GM08714 (cell line): ENCODE measurements at regions not wholly inside any gene's neighbourhood (a gene's known extent, or its start where the extent isn't known, plus 50 kb on each side); places are given as distances from the start of the nearest gene placed in this dataset.
A peak's percentile ranks its signal among the peaks of the same experiment; 100 is the strongest.

Source experiments
- H3K4me3 ChIP-seq: fragments of 200-500 bp; sonication (Bioruptor generic); 2 replicates; pipeline ENCODE4 v1.5.1; 2014; ENCODE audit warnings: mild to moderate bottlenecking, low read length, inconsistent platforms
- ZNF274 ChIP-seq: IDR thresholded peaks from 2 replicates; pipeline ENCODE4 v1.6.1; 2012; ENCODE audit warnings: mild to moderate bottlenecking, low read depth, low read length

DNA sequence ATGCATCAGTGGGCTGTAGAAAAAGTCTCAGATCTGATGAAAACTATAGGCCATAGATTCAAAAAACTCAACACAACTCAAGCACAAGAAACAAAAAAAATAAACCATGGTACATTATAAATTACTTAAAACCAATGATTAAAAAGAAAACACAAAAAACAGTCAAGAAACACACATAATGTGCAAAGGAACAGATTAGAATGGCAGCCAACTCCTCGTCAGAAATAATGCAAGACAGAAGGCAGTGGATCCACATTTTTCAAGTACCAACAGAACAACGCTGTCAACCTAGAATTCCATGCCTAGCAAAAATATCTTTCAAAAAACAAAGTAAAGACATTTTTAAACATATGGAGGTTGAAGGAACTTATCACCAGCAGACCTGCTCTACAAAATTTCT, 69.7 kb downstream of the PSMB1 start:
- H3K4me3 ChIP-seq: no peak overlapping the region
- TF ChIP-seq ZNF274: no peak

DNA sequence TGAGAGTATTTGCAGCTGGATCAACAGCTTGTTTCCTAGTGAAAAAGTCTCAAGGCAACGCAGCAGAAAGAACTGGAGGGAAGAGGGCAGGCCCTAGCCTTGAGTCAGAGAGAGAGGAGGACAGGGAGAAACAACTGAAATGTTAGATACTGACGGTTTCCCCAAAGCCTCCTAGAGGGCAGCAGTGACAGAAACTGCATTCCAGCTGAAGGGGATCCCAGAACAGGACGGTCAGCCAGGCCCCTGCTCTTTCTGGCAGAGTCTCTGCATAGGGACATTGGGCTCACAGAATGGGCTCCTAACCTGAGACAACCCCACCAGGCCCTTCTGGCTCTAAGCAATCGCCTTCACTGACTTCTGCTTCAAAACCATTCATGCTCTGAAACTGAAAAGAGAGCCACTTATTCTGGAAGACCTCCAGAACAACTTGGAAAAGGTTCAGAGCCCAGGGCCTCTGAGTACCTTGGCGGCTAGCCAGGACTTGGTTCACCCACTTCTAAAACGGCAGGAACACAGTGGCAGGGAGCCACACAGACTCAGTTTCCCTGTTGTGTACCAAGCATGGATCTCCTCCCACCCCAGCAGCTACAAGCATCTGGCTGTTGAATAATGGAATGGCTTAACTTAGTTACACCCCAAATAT, 72.9 kb downstream of the PSMB1 start:
- TF ChIP-seq ZNF274: no peak
- no peak overlapping the region for H3K4me3 ChIP-seq

- TF ChIP-seq ZNF274: no peak
- no peak overlapping the region for H3K4me3 ChIP-seq
Measured at GRCh38 chr6:170476360-170476759, 76.7 kb downstream of the PSMB1 start.

GRCh38 chr6:170475118-170475517, 78.0 kb downstream of the PSMB1 start:
- no peak overlapping the region for H3K4me3 ChIP-seq
- TF ChIP-seq ZNF274: no peak

- H3K4me3 ChIP-seq: no peak overlapping the region
- no peak for TF ChIP-seq ZNF274
Measured at GRCh38 chr6:170473801-170474200, 79.3 kb downstream of the PSMB1 start.

DNA sequence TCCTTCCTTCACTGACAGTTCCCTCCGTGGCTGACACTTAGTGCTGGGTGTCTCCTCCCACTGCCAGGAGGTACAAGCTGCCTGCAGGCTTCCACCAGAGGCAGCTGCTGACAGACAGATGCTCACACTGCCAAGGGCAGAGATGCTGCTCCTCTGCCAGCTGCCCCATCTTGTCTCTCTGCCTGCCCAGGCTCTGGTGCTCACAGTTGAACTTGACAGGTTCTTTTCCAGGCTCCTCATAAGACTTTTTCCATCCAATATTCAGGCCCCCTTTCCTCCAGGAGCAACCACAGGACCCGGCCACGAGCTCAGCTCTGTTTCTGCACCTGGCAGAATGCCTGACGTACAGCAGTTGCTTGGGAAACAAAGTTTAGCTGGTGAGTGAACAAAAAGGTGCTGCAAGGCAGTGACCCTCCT, 79.8 kb downstream of the PSMB1 start:
- TF ChIP-seq ZNF274: no peak
- no peak overlapping the region for H3K4me3 ChIP-seq

GRCh38 chr6:170471491-170471890, 81.6 kb downstream of the PSMB1 start:
- H3K4me3 ChIP-seq: no peak overlapping the region
- TF ChIP-seq ZNF274: no peak

DNA sequence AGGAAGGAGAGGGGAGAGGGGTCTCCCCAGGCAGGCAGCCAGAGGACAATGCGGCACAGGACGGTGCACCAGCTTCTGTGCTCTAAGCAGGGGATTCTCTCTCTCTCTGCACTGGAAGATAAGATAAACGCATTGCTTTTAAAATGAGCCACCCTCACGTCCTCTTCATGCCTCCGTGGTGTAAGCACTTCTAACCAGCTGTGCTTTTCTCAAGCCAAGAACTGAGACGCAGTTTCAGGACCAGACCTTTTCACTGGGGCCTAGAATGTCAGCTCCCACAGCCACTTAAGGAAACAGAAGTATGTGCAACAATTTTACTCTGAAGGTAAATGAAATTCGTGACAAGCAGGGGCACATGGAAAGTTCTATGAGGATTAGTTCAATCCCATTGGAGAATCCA, 82.4 kb downstream of the PSMB1 start:
- H3K4me3 ChIP-seq: no peak overlapping the region
- TF ChIP-seq ZNF274: no peak

GRCh38 chr6:170464524-170464979, 88.6 kb downstream of the PSMB1 start:
- no peak for TF ChIP-seq ZNF274
- no peak overlapping the region for H3K4me3 ChIP-seq

GRCh38 chr6:170464080-170464479, 89.0 kb downstream of the PSMB1 start:
- no peak overlapping the region for H3K4me3 ChIP-seq
- TF ChIP-seq ZNF274: no peak

GRCh38 chr6:170463101-170463721, 89.9 kb downstream of the PSMB1 start:
- no peak overlapping the region for H3K4me3 ChIP-seq
- TF ChIP-seq ZNF274: no peak

DNA sequence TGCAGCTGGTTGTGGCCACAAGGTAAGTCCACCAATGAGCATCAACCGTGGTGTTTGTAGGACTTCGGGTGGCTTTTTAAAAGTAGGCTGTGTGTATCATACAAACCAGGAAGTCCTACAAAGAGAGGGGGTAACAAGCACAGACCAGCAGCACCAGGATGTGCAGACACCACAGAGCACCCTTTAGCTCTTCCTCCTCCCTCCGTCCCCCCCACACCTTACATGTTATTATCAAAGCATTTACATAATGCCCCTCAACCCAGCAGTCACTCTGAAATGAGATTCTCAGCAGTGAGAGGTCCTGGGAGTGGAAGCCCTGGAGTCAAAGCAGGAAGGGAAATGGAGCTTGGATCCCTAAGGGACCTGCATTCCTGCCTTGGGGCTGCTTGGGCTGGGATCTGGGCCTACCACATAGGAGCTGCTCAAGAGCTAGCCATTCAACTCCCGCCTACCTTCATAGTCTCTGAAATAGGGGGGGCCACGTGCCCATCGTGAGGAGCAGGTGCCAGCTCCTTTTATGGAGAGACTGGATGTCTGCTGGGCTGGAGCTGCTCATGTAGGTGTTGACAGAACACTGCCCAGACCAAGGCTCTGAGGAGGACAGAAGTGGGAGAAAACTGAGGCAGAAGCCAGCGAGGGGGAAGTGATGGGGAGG, 90.6 kb downstream of the PSMB1 start:
- H3K4me3 ChIP-seq: no peak overlapping the region
- no peak for TF ChIP-seq ZNF274

- H3K4me3 ChIP-seq: no peak overlapping the region
- TF ChIP-seq ZNF274: no peak
Measured at GRCh38 chr6:170461556-170462365, 91.3 kb downstream of the PSMB1 start.

DNA sequence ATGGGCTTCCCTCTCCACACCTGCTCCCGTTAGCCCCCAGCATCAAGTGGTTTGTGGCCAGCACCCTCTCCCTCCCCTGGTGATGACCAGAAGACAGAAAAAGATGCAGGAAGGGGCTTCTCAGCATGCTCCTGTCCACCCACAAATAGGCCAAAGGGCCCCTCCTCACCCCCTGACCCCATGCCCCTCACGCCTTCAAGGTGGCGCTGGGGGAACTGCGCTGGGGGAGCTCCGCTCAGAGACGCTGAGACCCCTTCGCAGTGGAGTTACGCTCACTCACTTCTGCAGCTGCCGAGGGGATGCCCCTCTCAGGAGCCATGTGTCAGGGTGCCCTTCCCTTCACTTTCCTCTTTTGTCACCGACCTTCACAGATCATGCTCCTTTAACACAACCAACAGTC, 92.0 kb downstream of the PSMB1 start:
- TF ChIP-seq ZNF274: no peak
- no peak overlapping the region for H3K4me3 ChIP-seq

DNA sequence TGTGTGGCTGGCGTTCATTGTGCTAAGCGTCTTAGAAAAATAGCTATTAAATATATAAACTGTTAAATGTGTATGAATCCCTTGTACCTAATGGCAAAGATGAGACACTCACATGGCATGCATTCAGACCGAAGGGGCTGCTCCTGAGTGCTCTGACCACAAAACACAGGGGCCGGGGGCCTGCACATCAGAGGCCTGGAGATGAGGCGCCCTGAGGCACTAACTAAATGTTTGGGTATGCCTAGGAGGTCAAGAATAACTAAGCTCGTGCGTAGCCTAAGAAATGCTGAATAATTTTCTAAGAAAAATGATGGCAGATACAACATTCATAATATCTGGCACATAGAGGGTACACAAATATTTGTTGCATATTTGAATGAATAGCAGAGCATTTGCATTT, 92.5 kb downstream of the PSMB1 start:
- H3K4me3 ChIP-seq: no peak overlapping the region
- TF ChIP-seq ZNF274: no peak

GRCh38 chr6:170459451-170459850, 93.7 kb downstream of the PSMB1 start:
- peak overlapping the region; percentile 19; the same call in 1 of the 2 replicates for H3K4me3 ChIP-seq
- no peak for TF ChIP-seq ZNF274
